ENCODE measurements at regions not wholly inside any gene's neighbourhood (a gene's known extent, or its start where the extent isn't known, plus 50 kb on each side); places are given as distances from the start of the nearest gene placed in this dataset.

DNA sequence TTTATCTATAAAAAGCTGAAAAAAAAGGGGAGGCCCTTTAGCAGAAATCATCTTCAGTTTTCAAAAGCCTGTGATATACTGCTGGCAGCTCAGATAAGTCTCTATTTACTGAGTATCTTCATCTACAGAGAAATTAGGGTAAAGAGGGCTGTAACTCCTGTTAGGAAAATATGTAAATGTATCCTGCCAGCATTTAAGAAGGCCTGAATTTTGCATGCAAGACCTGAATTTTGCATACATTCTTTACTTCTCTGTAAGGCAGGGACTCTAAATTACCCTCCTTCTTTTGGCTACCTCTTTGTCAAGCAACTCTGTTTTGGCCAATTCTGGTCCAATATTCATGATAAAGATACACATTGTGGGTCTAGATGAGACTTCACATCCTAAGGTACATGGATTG lies 150.6 kb upstream of the SPACA1 start:
- TF ChIP-seq ISL1 (CRISPR knock-in tag; IDR thresholded peaks at IDR 0.05): no peak
- no peak for TF ChIP-seq ZNF565 (CRISPR knock-in tag; conservative IDR thresholded peaks at IDR 0.05; ENCODE audit: low read depth)
- TF ChIP-seq, protein P1, sequence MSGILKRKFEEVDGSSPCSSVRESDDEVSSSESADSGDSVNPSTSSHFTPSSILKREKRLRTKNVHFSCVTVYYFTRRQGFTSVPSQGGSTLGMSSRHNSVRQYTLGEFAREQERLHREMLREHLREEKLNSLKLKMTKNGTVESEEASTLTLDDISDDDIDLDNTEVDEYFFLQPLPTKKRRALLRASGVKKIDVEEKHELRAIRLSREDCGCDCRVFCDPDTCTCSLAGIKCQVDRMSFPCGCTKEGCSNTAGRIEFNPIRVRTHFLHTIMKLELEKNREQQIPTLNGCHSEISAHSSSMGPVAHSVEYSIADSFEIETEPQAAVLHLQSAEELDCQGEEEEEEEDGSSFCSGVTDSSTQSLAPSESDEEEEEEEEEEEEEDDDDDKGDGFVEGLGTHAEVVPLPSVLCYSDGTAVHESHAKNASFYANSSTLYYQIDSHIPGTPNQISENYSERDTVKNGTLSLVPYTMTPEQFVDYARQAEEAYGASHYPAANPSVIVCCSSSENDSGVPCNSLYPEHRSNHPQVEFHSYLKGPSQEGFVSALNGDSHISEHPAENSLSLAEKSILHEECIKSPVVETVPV (CRISPR knock-in tag; IDR thresholded peaks at IDR 0.05): no peak
- TF ChIP-seq TOX (CRISPR knock-in tag; IDR thresholded peaks at IDR 0.05; ENCODE audit: borderline replicate concordance): no peak
- TF ChIP-seq, protein P2, sequence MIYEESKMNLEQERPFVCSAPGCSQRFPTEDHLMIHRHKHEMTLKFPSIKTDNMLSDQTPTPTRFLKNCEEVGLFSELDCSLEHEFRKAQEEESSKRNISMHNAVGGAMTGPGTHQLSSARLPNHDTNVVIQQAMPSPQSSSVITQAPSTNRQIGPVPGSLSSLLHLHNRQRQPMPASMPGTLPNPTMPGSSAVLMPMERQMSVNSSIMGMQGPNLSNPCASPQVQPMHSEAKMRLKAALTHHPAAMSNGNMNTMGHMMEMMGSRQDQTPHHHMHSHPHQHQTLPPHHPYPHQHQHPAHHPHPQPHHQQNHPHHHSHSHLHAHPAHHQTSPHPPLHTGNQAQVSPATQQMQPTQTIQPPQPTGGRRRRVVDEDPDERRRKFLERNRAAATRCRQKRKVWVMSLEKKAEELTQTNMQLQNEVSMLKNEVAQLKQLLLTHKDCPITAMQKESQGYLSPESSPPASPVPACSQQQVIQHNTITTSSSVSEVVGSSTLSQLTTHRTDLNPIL (CRISPR knock-in tag; IDR thresholded peaks at IDR 0.05; ENCODE audit: low read depth): no peak
- no peak for TF ChIP-seq BACH2 (CRISPR knock-in tag; IDR thresholded peaks at IDR 0.05; ENCODE audit: borderline replicate concordance)
- TF ChIP-seq ZFP30 (CRISPR knock-in tag; IDR thresholded peaks at IDR 0.05): no peak
- no peak for TF ChIP-seq PPARA (CRISPR knock-in tag; IDR thresholded peaks at IDR 0.05; ENCODE audit: borderline replicate concordance)
- TF ChIP-seq, protein P3, sequence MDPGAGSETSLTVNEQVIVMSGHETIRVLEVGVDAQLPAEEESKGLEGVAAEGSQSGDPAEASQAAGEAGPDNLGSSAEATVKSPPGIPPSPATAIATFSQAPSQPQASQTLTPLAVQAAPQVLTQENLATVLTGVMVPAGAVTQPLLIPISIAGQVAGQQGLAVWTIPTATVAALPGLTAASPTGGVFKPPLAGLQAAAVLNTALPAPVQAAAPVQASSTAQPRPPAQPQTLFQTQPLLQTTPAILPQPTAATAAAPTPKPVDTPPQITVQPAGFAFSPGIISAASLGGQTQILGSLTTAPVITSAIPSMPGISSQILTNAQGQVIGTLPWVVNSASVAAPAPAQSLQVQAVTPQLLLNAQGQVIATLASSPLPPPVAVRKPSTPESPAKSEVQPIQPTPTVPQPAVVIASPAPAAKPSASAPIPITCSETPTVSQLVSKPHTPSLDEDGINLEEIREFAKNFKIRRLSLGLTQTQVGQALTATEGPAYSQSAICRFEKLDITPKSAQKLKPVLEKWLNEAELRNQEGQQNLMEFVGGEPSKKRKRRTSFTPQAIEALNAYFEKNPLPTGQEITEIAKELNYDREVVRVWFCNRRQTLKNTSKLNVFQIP (CRISPR knock-in tag; IDR thresholded peaks at IDR 0.05; ENCODE audit: borderline replicate concordance, low read depth): no peak
- no peak for TF ChIP-seq RARB (CRISPR knock-in tag; IDR thresholded peaks at IDR 0.05)
- no peak for TF ChIP-seq ZFP3 (CRISPR knock-in tag; IDR thresholded peaks at IDR 0.05)
- TF ChIP-seq TCF4 (CRISPR knock-in tag; IDR thresholded peaks at IDR 0.05; ENCODE audit: borderline replicate concordance): no peak
- TF ChIP-seq, protein P4, sequence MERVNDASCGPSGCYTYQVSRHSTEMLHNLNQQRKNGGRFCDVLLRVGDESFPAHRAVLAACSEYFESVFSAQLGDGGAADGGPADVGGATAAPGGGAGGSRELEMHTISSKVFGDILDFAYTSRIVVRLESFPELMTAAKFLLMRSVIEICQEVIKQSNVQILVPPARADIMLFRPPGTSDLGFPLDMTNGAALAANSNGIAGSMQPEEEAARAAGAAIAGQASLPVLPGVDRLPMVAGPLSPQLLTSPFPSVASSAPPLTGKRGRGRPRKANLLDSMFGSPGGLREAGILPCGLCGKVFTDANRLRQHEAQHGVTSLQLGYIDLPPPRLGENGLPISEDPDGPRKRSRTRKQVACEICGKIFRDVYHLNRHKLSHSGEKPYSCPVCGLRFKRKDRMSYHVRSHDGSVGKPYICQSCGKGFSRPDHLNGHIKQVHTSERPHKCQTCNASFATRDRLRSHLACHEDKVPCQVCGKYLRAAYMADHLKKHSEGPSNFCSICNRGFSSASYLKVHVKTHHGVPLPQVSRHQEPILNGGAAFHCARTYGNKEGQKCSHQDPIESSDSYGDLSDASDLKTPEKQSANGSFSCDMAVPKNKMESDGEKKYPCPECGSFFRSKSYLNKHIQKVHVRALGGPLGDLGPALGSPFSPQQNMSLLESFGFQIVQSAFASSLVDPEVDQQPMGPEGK (CRISPR knock-in tag; IDR thresholded peaks at IDR 0.05; ENCODE audit: borderline replicate concordance): no peak
- no peak for TF ChIP-seq ZNF70 (CRISPR knock-in tag; IDR thresholded peaks at IDR 0.05)
- TF ChIP-seq CSDC2 (CRISPR knock-in tag; IDR thresholded peaks at IDR 0.05): no peak
- no peak for TF ChIP-seq ZNF8 (CRISPR knock-in tag; IDR thresholded peaks at IDR 0.05)
- TF ChIP-seq SNAI2 (CRISPR knock-in tag; IDR thresholded peaks at IDR 0.05): no peak
- TF ChIP-seq ESRRG (CRISPR knock-in tag; IDR thresholded peaks at IDR 0.05): no peak
- no peak for TF ChIP-seq GLIS3 (CRISPR knock-in tag; IDR thresholded peaks at IDR 0.05)
- no peak for ATAC-seq

DNA sequence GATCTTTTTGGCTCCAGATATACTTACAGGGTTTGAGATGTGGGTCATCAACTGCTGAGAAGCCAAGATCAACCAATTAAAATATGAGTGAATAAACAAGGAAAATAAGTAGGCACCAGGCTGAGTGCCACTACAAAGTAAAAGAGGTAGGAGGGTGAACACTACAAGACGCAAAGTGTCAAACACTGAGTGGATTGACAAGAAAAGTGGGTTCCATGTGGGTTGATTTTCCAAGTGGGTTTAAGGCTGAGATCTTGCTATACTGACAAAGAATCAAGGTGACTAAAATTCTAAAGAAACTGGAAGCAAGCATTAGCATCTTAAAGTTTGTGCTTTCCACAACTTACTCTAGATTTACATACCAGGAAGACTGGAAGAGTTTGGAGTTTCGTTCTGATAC lies 160.4 kb upstream of the SPACA1 start:
- no peak for ATAC-seq
- TF ChIP-seq, protein P3 (CRISPR knock-in tag; IDR thresholded peaks at IDR 0.05; ENCODE audit: borderline replicate concordance, low read depth): no peak
- TF ChIP-seq OSR1 (CRISPR knock-in tag; IDR thresholded peaks at IDR 0.05) (no peak), TOX (CRISPR knock-in tag; IDR thresholded peaks at IDR 0.05; ENCODE audit: borderline replicate concordance) (no peak), ZFP30 (CRISPR knock-in tag; IDR thresholded peaks at IDR 0.05) (no peak), RARB (CRISPR knock-in tag; IDR thresholded peaks at IDR 0.05) (no peak), BACH2 (CRISPR knock-in tag; IDR thresholded peaks at IDR 0.05; ENCODE audit: borderline replicate concordance) (no peak), PPARA (CRISPR knock-in tag; IDR thresholded peaks at IDR 0.05; ENCODE audit: borderline replicate concordance) (no peak)
- TF ChIP-seq, protein P5, sequence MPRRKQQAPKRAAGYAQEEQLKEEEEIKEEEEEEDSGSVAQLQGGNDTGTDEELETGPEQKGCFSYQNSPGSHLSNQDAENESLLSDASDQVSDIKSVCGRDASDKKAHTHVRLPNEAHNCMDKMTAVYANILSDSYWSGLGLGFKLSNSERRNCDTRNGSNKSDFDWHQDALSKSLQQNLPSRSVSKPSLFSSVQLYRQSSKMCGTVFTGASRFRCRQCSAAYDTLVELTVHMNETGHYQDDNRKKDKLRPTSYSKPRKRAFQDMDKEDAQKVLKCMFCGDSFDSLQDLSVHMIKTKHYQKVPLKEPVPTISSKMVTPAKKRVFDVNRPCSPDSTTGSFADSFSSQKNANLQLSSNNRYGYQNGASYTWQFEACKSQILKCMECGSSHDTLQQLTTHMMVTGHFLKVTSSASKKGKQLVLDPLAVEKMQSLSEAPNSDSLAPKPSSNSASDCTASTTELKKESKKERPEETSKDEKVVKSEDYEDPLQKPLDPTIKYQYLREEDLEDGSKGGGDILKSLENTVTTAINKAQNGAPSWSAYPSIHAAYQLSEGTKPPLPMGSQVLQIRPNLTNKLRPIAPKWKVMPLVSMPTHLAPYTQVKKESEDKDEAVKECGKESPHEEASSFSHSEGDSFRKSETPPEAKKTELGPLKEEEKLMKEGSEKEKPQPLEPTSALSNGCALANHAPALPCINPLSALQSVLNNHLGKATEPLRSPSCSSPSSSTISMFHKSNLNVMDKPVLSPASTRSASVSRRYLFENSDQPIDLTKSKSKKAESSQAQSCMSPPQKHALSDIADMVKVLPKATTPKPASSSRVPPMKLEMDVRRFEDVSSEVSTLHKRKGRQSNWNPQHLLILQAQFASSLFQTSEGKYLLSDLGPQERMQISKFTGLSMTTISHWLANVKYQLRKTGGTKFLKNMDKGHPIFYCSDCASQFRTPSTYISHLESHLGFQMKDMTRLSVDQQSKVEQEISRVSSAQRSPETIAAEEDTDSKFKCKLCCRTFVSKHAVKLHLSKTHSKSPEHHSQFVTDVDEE (CRISPR knock-in tag; IDR thresholded peaks at IDR 0.05): no peak
